GM19043 (cell line): ENCODE measurements at regions not wholly inside any gene's neighbourhood (a gene's known extent, or its start where the extent isn't known, plus 50 kb on each side); places are given as distances from the start of the nearest gene placed in this dataset.

ENCODE experiments used
- ATAC-seq: cut with Tn5 transposase; IDR thresholded peaks from one replicate; pipeline ENCODE4 v1.9.1; 2021; ENCODE audit warnings: low read depth; ENCODE audit not compliant: unreplicated experiment

- no peak for ATAC-seq
These were observed 60.0 kb downstream of the ING1 start for GRCh38 chr13:110773480-110773879.

DNA sequence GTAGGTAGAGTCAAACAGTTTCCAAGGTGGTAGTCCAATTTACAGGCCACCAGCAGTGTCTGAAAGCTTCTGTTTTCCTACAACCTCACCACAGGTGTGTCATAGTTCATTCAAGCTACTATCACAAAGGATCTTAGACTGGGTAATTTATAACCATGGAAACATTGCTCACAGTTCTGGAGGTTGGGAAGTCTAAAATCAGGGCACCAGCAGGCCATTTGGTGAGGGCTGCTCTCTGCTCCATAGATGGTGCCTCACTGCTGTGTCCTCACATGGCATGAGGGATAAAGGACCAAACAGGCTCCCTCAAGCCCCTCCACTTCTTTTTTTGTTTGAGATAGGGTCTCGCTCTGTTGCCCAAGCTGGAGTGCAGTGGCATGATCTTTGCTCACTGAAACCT lies 60.6 kb downstream of the ING1 start:
- no peak for ATAC-seq

- ATAC-seq: no peak
These were observed 61.0 kb downstream of the ING1 start for GRCh38 chr13:110774490-110774889.

DNA sequence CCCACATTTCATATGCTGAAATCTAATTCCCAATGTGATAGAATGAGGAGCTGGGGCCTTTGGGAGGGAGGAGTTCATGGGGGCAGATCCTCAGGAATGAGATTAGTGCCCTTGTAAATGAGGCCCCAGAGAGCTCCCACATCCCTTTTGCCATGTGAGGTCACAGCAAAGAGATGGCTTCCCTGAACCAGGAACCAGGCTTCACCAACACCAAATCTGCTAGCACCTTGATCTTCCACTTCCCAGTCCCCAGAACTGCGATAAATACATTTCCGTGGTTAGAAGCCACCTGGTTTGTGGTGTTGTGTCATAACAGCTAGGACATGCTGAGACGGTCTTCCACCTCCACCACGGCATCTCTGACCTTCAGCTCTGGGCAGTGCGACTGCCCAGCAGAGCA lies 62.1 kb downstream of the ING1 start:
- no peak for ATAC-seq

DNA sequence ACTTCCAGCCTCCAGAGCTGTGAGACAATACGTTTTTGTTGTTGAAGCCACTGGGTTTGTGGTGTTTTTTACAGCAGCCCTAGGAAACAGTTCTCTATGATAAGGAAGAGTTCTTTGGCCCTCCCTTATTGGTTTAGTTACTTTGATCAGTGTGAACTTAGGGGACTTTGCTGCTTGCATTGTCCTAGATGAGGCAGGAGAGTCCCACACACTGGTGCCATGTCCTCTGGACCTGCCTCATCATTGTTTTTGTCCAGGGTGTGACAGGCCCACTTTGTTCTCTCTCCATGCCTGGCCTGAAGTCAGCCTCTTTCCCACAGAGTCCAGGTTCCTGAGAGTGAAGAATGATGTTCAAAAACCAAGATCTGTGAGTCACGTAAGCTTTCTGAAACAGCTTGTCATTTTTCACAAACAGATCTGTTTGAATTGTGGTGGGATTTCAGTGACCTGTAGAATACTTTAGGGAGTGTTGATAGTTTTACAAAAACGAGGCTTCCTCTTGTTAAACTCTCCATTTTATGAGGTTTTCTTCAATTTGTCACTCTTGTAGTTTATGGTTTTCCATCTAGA lies 63.8 kb downstream of the ING1 start:
- no peak for ATAC-seq

GRCh38 chr13:110779022-110779421 lies 65.5 kb downstream of the ING1 start:
- no peak for ATAC-seq

- ATAC-seq: no peak
These were observed 66.9 kb downstream of the ING1 start for GRCh38 chr13:110780422-110780821.

- no peak for ATAC-seq
These were observed 68.7 kb downstream of the ING1 start for GRCh38 chr13:110782185-110782584.

DNA sequence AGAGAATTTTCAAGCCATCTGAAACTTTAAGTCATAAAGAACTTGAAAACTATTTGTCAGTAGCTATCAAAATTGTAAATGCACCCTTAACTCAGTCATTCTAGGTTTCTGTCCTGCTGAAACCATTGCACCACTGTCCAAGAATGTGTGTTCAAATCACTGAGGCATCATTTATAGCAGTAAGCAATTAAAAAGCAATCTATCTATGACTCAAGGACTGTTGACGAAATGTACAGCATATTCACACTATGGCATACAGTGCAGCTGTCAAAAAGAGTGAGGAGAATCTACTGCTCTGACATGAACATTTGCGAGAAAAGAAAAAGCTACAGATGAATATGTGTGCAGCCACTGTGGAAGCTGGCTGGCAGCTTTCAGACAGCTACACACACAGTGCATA lies 71.2 kb downstream of the ING1 start:
- no peak for ATAC-seq

DNA sequence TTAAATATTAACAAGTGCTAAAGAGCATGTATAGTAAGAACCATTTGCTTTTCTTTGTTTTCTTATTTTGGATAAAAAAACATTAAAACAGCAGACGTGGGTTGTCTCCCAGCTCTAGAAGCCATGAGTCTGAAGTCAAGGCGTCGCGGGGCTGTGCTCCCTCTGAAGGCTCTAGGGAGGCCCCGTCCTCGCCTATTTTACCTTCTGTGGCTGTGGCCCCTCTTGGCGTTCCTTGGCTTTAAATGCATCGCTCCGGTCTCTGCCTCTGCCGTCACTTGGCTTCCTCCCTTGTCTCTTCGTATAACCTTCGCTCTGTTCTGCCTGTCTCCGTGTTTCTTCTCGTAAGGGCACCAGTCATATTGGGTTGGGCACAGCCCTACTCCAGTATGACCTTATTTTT lies 75.3 kb downstream of the ING1 start:
- ATAC-seq: no peak

- no peak for ATAC-seq
These were observed 76.4 kb downstream of the ING1 start for GRCh38 chr13:110789871-110790270.

DNA sequence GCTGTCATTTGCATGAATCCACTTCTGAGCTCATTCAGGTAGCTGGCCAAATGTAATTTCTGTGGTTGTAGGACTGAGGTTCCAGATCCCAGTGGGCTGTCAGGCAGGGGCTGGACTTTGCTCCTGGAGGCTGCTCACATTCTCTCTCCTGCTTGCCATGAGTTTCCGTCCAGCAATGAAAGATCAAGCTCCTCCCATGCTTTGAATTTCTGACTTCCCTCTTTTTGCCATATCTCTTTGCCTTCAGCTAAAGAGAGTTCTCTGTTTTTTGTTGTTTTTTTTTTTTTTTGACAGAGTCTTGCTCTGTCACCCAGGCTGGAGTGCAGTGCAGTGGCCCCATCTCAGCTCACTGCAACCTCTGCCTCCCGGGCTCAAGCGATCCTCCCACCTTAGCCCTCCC lies 76.9 kb downstream of the ING1 start:
- ATAC-seq: no peak

GRCh38 chr13:110794209-110794608 lies 80.7 kb downstream of the ING1 start:
- no peak for ATAC-seq

GRCh38 chr13:110797230-110797877 lies 83.9 kb downstream of the ING1 start:
- ATAC-seq: no peak

DNA sequence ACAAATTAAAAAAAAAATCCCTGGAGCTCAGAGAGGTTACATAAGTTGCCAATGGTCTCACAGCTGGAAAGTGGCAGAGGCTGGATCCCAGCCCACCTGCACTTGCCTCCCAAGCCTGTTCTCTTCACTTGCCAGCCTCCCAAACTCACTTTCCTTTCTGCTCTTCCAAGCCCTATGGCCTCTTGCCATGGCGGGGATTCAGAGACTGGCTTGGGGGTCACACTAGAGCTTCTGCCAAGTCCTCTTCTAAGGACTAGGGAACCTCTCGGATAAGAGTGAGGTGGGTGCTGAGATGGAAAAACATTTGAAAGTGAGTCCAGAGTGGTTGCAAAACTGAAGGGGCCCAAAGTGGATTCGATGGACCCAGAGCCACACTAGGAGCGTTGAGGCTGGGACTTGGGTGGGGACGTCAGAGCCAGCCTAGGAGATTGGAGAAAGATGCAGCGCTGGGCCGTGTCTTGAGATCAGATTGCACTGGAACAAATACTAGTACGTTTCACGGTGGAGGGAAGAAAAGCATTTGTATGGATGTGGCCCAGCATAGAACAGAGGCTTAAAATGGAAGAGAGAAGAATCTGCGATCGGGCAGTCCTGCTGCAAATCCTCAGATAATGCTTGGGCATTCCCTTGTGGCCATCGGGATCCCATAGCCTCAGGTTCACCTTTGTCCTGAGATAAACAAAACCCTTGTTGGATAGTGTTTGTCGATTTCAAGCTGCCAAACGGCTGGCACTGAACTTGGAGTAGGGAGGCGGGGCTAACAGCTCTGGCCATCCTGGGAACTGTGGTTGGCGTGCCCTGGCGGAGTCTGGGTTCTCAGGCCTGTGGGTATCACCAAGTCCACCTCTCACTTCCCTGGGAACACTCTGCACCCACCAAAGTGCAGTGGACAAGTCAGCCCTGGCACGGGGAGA lies 84.8 kb downstream of the ING1 start:
- ATAC-seq: no peak

DNA sequence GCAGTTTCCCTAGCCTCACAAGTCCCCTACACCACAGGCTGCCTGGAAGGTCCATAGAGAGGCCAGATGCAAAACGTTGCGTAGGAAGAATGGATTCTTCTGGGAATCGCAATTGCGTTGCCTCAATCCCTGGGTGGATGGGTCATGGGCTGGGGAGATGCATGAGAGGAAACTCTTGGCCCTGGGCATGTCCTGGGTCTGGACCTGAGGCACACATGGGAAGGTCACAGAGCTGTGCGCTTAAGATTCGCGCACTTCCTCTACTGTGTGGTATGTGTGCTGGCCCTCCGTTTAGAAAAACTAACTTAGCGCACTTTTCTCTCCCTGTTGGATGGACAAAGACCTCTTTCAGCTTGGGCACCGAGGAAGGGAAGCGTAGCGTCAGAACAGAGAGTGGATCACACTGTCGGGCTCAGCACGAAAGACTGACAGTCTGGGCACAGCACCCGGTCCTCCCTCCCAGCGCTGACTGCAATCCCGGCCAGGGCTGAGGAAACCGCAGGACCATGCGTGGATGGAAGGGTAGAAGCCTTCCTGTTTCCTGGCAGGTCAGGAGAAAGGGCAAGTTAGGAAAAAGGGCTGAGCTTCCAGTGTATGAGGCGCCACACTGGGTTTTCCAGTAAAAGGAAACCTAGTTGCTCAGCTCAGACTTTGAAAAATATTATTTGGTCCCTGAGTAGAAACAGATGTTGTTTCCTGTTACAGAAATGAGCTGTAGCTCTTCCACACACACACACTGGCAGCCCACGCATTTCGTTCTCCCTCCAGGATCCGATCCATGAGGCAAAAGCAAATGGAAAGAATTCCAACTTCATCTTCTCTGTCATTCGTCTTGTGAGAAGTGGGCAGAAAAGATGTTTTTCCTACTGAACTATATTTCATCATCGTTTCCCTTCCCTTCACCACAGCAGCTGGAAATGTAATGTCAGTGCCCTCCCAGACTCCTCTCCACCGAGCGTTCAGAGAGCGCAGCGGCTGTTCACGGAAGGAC lies 86.0 kb downstream of the ING1 start:
- ATAC-seq: no peak

DNA sequence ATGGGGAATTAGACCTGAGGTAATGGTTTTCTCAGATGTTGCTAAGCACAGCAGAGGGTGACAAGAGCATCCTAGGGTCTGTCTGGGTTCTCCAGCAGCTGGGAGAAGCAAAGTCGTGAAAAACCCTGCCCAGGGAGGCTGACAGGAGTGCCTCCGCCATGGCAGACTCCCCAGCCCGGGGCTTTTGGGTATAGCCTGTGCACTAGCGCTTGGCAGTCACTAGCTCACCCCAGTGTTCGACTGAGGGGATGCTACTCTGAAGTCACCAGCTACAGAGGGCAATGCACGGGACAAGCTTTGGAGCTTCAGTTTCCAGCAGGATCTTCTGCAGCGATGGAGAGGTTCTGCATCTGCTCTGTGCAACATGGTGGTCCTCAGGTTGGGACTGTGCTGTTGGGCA lies 87.5 kb downstream of the ING1 start:
- no peak for ATAC-seq

- ATAC-seq: no peak
These were observed 88.8 kb downstream of the ING1 start for GRCh38 chr13:110802260-110802659.

- no peak for ATAC-seq
These were observed 93.1 kb downstream of the ING1 start for GRCh38 chr13:110806636-110807035.

DNA sequence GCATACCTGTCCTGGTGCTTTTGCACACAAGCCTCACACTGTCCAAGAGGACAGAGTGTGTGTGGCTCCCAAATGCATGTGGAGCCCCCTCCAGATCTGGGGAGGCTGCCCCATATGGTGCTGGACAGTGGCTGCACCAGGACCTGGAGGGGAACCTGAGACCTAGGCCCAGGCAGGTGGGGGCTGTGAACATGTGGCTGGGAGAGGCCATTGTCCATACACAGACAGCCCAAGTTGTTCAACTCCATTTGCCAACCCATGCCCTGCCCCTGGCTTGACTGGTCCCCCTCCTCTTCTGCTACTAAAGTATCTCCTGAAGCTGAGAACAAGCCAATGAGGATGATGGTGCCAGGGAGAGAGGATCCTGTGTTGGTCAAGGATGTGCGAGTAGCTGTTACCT lies 94.0 kb downstream of the ING1 start:
- no peak for ATAC-seq

- no peak for ATAC-seq
These were observed 94.6 kb downstream of the ING1 start for GRCh38 chr13:110808138-110808537.
